ENCODE measurements at regions not wholly inside any gene's neighbourhood (a gene's known extent, or its start where the extent isn't known, plus 50 kb on each side); places are given as distances from the start of the nearest gene placed in this dataset.
"Not testable (repeated sequence)": the region's sequence is repeated elsewhere in the genome, so short reads cannot be mapped to it uniquely, and the experiment has no call there.

GRCh38 chr6:85079761-85080160 lies 315.4 kb upstream of the TBX18 start:
- TF ChIP-seq CTCF (IDR thresholded peaks at IDR 0.05; ENCODE audit: insufficient read depth, low read length, missing control alignments), result no peak
- CTCF ChIA-PET, result no interaction called here
- POLR2A ChIA-PET, result no interaction called here
- DNase-seq (ENCODE audit: low read depth, low spot score), result no peak
- H3K4me3 ChIP-seq (ENCODE audit: low read depth, low read length), result no peak overlapping the region

- peak; percentile 89 for DNase-seq (ENCODE audit: low read depth, low spot score)
- ChIA-PET POLR2A (no interaction called here), CTCF (interaction anchor here (1.1 to 2.4 kb wide), 2 partner anchors 49 to 245 kb away, joined by 3 to 6 read pairs; no protein-coding TSS in a partner anchor)
- TF ChIP-seq CTCF (IDR thresholded peaks at IDR 0.05; ENCODE audit: insufficient read depth, low read length, missing control alignments), result no peak
- H3K4me3 ChIP-seq (ENCODE audit: low read depth, low read length), result no peak overlapping the region
These were observed 313.7 kb upstream of the TBX18 start for GRCh38 chr6:85078058-85078457.

GRCh38 chr6:85077098-85077497 lies 312.7 kb upstream of the TBX18 start:
- ChIA-PET POLR2A (no interaction called here), CTCF (interaction anchor here (1.1 to 2.4 kb wide), 3 partner anchors 11 to 246 kb away, joined by 3 to 6 read pairs (median 4); no protein-coding TSS in a partner anchor)
- H3K4me3 ChIP-seq (ENCODE audit: low read depth, low read length), result no peak overlapping the region
- TF ChIP-seq CTCF (IDR thresholded peaks at IDR 0.05; ENCODE audit: insufficient read depth, low read length, missing control alignments), result no peak
- DNase-seq (ENCODE audit: low read depth, low spot score), result no peak

- CTCF ChIA-PET; POLR2A ChIA-PET; H3K4me3 ChIP-seq (ENCODE audit: low read depth, low read length); DNase-seq (ENCODE audit: low read depth, low spot score): not testable (repeated sequence)
These were observed 307.4 kb upstream of the TBX18 start for GRCh38 chr6:85071845-85072244.

GRCh38 chr6:85069577-85069976 lies 305.2 kb upstream of the TBX18 start:
- POLR2A ChIA-PET, result no interaction called here
- CTCF ChIA-PET, result no interaction called here
- no peak overlapping the region for H3K4me3 ChIP-seq (ENCODE audit: low read depth, low read length)
- no peak for TF ChIP-seq CTCF (IDR thresholded peaks at IDR 0.05; ENCODE audit: insufficient read depth, low read length, missing control alignments)
- no peak for DNase-seq (ENCODE audit: low read depth, low spot score)

- no peak for TF ChIP-seq CTCF (IDR thresholded peaks at IDR 0.05; ENCODE audit: insufficient read depth, low read length, missing control alignments)
- no peak for DNase-seq (ENCODE audit: low read depth, low spot score)
These were observed 303.8 kb upstream of the TBX18 start for GRCh38 chr6:85068221-85068620.

GRCh38 chr6:85066266-85066665 lies 301.9 kb upstream of the TBX18 start:
- CTCF ChIA-PET, result interaction anchor here (1.1 to 1.2 kb wide), 2 partner anchors 10 to 60 kb away, joined by 3 to 4 read pairs; no protein-coding TSS in a partner anchor
- POLR2A ChIA-PET, result no interaction called here
- H3K4me3 ChIP-seq (ENCODE audit: low read depth, low read length), result no peak overlapping the region
- no peak for TF ChIP-seq CTCF (IDR thresholded peaks at IDR 0.05; ENCODE audit: insufficient read depth, low read length, missing control alignments)
- DNase-seq (ENCODE audit: low read depth, low spot score), result no peak

More at GRCh38 chr6:85068221-85068620, 303.8 kb upstream of the TBX18 start:
- H3K4me3 ChIP-seq (ENCODE audit: low read depth, low read length), result no peak overlapping the region
- CTCF ChIA-PET, result no interaction called here
- POLR2A ChIA-PET, result no interaction called here

All from AG04449 (cell line).